GM19328 (cell line): ENCODE measurements at regions not wholly inside any gene's neighbourhood (a gene's known extent, or its start where the extent isn't known, plus 50 kb on each side); places are given as distances from the start of the nearest gene placed in this dataset.
"Not testable (repeated sequence)": the region's sequence is repeated elsewhere in the genome, so short reads cannot be mapped to it uniquely, and the experiment has no call there.

ENCODE experiments used
- ATAC-seq: cut with Tn5 transposase; IDR thresholded peaks from one replicate; pipeline ENCODE4 v1.9.1; 2021; ENCODE audit warnings: mild to moderate bottlenecking, moderate library complexity; ENCODE audit not compliant: unreplicated experiment

GRCh38 chr20:18876394-18876793 lies 62.8 kb downstream of the SCP2D1 start:
- not testable (repeated sequence) for ATAC-seq

- no peak for ATAC-seq
These were observed 65.7 kb downstream of the SCP2D1 start for GRCh38 chr20:18879262-18879661.

- no peak for ATAC-seq
These were observed 73.2 kb downstream of the SCP2D1 start for GRCh38 chr20:18886756-18887155.

GRCh38 chr20:18901980-18902737 lies 88.6 kb downstream of the SCP2D1 start:
- ATAC-seq = no peak

GRCh38 chr20:18904192-18904591 lies 90.6 kb downstream of the SCP2D1 start:
- ATAC-seq = no peak

GRCh38 chr20:18904624-18905023 lies 91.0 kb downstream of the SCP2D1 start:
- no peak for ATAC-seq

GRCh38 chr20:18906046-18906445 lies 92.5 kb downstream of the SCP2D1 start:
- ATAC-seq = no peak

GRCh38 chr20:18907353-18907752 lies 93.8 kb downstream of the SCP2D1 start:
- no peak for ATAC-seq

- ATAC-seq = no peak
These were observed 94.5 kb downstream of the SCP2D1 start for GRCh38 chr20:18908109-18908508.

- ATAC-seq = no peak
These were observed 95.7 kb downstream of the SCP2D1 start for GRCh38 chr20:18909254-18909653.

GRCh38 chr20:18913701-18914100 lies 100.1 kb downstream of the SCP2D1 start:
- no peak for ATAC-seq

- ATAC-seq = no peak
These were observed 101.2 kb downstream of the SCP2D1 start for GRCh38 chr20:18914796-18915195.

- ATAC-seq = no peak
These were observed 103.5 kb downstream of the SCP2D1 start for GRCh38 chr20:18916886-18917750.

GRCh38 chr20:18919996-18920395 lies 106.4 kb downstream of the SCP2D1 start:
- no peak for ATAC-seq

- ATAC-seq = no peak
These were observed 107.7 kb downstream of the SCP2D1 start for GRCh38 chr20:18921291-18921690.

GRCh38 chr20:18922251-18922650 lies 108.7 kb downstream of the SCP2D1 start:
- no peak for ATAC-seq

GRCh38 chr20:18922898-18923297 lies 109.3 kb downstream of the SCP2D1 start:
- no peak for ATAC-seq

- ATAC-seq = no peak
These were observed 113.4 kb downstream of the SCP2D1 start for GRCh38 chr20:18926965-18927364.

GRCh38 chr20:18928626-18929025 lies 115.0 kb downstream of the SCP2D1 start:
- no peak for ATAC-seq

GRCh38 chr20:18929800-18930199 lies 116.2 kb downstream of the SCP2D1 start:
- no peak for ATAC-seq

GRCh38 chr20:18943542-18943941 lies 130.0 kb downstream of the SCP2D1 start:
- ATAC-seq = no peak

GRCh38 chr20:18956890-18957289 lies 143.3 kb downstream of the SCP2D1 start:
- ATAC-seq = no peak
